IMR-90 (cell line): ENCODE measurements at regions not wholly inside any gene's neighbourhood (a gene's known extent, or its start where the extent isn't known, plus 50 kb on each side); places are given as distances from the start of the nearest gene placed in this dataset.

Experiments
- CHD1 ChIP-seq: IDR thresholded peaks from 2 replicates; pipeline ENCODE4 v1.6.1; 2012; ENCODE audit warnings: low read depth, low read length, improper control_type of control experiment
- CTCF ChIP-seq: conservative IDR thresholded peaks from 2 replicates; pipeline ENCODE4 v1.5.1; 2012; ENCODE audit warnings: mild to moderate bottlenecking, low read depth, low read length, improper control_type of control experiment
- FOS ChIP-seq: fragments of 150-350 bp; IDR thresholded peaks from 2 replicates; pipeline ENCODE4 v1.6.1; 2016; ENCODE audit warnings: low read depth, low read length
- POLR2A ChIP-seq: IDR thresholded peaks from 2 replicates; pipeline ENCODE4 v1.6.1; 2012; ENCODE audit warnings: mild to moderate bottlenecking, low read depth, low read length
- RCOR1 ChIP-seq: IDR thresholded peaks from 2 replicates; pipeline ENCODE4 v1.6.1; 2012; ENCODE audit warnings: mild to moderate bottlenecking, low read length, improper control_type of control experiment; ENCODE audit not compliant: insufficient replicate concordance
- RFX5 ChIP-seq: IDR thresholded peaks from 2 replicates; pipeline ENCODE4 v1.8.0; 2012; ENCODE audit warnings: low read depth, mild to moderate bottlenecking, low read length, moderate library complexity
- USF2 ChIP-seq: fragments of 150-350 bp; IDR thresholded peaks from 2 replicates; pipeline ENCODE4 v1.6.1; 2017; ENCODE audit warnings: mild to moderate bottlenecking, antibody characterized with exemption, low read length, low read depth

- TF ChIP-seq CTCF: no peak
- no peak for TF ChIP-seq RFX5
- TF ChIP-seq POLR2A: no peak
- no peak for TF ChIP-seq USF2
- no peak for TF ChIP-seq CHD1
- TF ChIP-seq RCOR1: no peak
- no peak for TF ChIP-seq FOS
These were observed 49.8 kb upstream of the LEP start for GRCh38 chr7:128191136-128191844.
